MM.1S (cell line): ENCODE measurements at regions not wholly inside any gene's neighbourhood (a gene's known extent, or its start where the extent isn't known, plus 50 kb on each side); places are given as distances from the start of the nearest gene placed in this dataset.
"Not testable (repeated sequence)": the region's sequence is repeated elsewhere in the genome, so short reads cannot be mapped to it uniquely, and the experiment has no call there.

Source experiments
- DNase-seq: peaks from one replicate; pipeline ENCODE4 v3.0.0-alpha.2; 2015
- H2AFZ ChIP-seq: fragments of 300-600 bp; sonication (generic); 2 replicates; pipeline ENCODE4 v1.6.0; 2016; ENCODE audit warnings: antibody characterized with exemption, low read length
- H3F3A ChIP-seq: fragments of 300-600 bp; sonication (generic); 2 replicates; pipeline ENCODE4 v1.6.1; 2016; ENCODE audit warnings: mild to moderate bottlenecking, antibody characterized with exemption, low read length, moderate library complexity, mixed read lengths; ENCODE audit not compliant: insufficient read depth
- H3K27ac ChIP-seq: fragments of 300-600 bp; sonication (generic); 2 replicates; pipeline ENCODE4 v1.5.1; 2016; ENCODE audit warnings: mild to moderate bottlenecking, low read length
- H3K27me3 ChIP-seq: fragments of 300-600 bp; sonication (generic); replicated peaks from 2 replicates; pipeline ENCODE4 v1.6.0; 2016; ENCODE audit warnings: low read length; ENCODE audit not compliant: insufficient read depth
- H3K36me3 ChIP-seq: fragments of 300-600 bp; sonication (generic); replicated peaks from 2 replicates; pipeline ENCODE4 v1.6.1; 2016; ENCODE audit warnings: mild to moderate bottlenecking, low read length, mixed read lengths; ENCODE audit not compliant: insufficient read depth
- H3K4me1 ChIP-seq: fragments of 300-600 bp; sonication (generic); 2 replicates; pipeline ENCODE4 v1.6.1; 2016; ENCODE audit warnings: low read length, mixed read lengths
- H3K4me2 ChIP-seq: fragments of 300-600 bp; sonication (generic); 2 replicates; pipeline ENCODE4 v1.6.0; 2016; ENCODE audit warnings: low read depth, low read length
- H3K4me3 ChIP-seq: fragments of 300-600 bp; sonication (generic); 2 replicates; pipeline ENCODE4 v1.5.1; 2016; ENCODE audit warnings: low read length, mixed read lengths
- H3K79me2 ChIP-seq: fragments of 300-600 bp; sonication (generic); 2 replicates; pipeline ENCODE4 v1.6.1; 2016; ENCODE audit warnings: mixed run types, low read length, mixed read lengths
- H3K9ac ChIP-seq: fragments of 300-600 bp; sonication (generic); 2 replicates; pipeline ENCODE4 v1.6.1; 2016; ENCODE audit warnings: low read length, mixed read lengths
- H3K9me2 ChIP-seq: fragments of 300-600 bp; sonication (generic); replicated peaks from 2 replicates; pipeline ENCODE4 v1.6.1; 2016; ENCODE audit warnings: mild to moderate bottlenecking, low read length, mixed read lengths; ENCODE audit not compliant: insufficient read depth
- H3K9me3 ChIP-seq: fragments of 300-600 bp; sonication (generic); replicated peaks from 2 replicates; pipeline ENCODE4 v1.6.1; 2016; ENCODE audit warnings: mild to moderate bottlenecking, low read length, mixed read lengths; ENCODE audit not compliant: insufficient read depth
- H4K20me1 ChIP-seq: fragments of 300-600 bp; sonication (generic); 2 replicates; pipeline ENCODE4 v1.6.1; 2016; ENCODE audit warnings: mild to moderate bottlenecking, low read length, moderate library complexity, mixed read lengths; ENCODE audit not compliant: insufficient read depth
- CTCF ChIP-seq: fragments of 300-600 bp; sonication (generic); IDR thresholded peaks from 2 replicates; pipeline ENCODE4 v1.5.1; 2016; ENCODE audit warnings: antibody characterized with exemption, low read length, mixed read lengths
- EZH2 ChIP-seq: fragments of 300-600 bp; sonication (generic); optimal IDR thresholded peaks from 2 replicates; pipeline ENCODE3; 2017; ENCODE audit warnings: low read depth, mild to moderate bottlenecking, antibody characterized with exemption, low read length, mixed read lengths
- EZH2phosphoT487 ChIP-seq: fragments of 300-600 bp; sonication (generic); IDR thresholded peaks from 2 replicates; pipeline ENCODE4 v1.6.1; 2018; ENCODE audit warnings: antibody characterized with exemption, low read length

- no peaks in the 10 kb centered on the region for H3K9me2 ChIP-seq
- TF ChIP-seq EZH2: no peak
- TF ChIP-seq EZH2phosphoT487: no peak
- TF ChIP-seq CTCF: no peak
- no peak overlapping the region for H2AFZ ChIP-seq
- H3K4me2 ChIP-seq: no peak overlapping the region
- H3K36me3 ChIP-seq: no peaks in the 10 kb centered on the region
- H3K4me1 ChIP-seq: peaks cover 5% of the 10 kb centered on the region
- no peaks in the 10 kb centered on the region for H3F3A ChIP-seq
- no peaks in the 10 kb centered on the region for H3K27me3 ChIP-seq
- no peak overlapping the region for H3K9ac ChIP-seq
- no peaks in the 10 kb centered on the region for H4K20me1 ChIP-seq
- H3K27ac ChIP-seq: no peak overlapping the region
- no peak overlapping the region for H3K4me3 ChIP-seq
- H3K79me2 ChIP-seq: no peaks in the 10 kb centered on the region
- DNase-seq: no peak
- no peaks in the 10 kb centered on the region for H3K9me3 ChIP-seq
These were observed 78.7 kb downstream of the MAGED4 start for GRCh38 chrX:52263417-52263816.

- DNase-seq: no peak
- no peak for TF ChIP-seq CTCF
- TF ChIP-seq EZH2: no peak
- no peak for TF ChIP-seq EZH2phosphoT487
- no peak overlapping the region for H2AFZ ChIP-seq
- no peak overlapping the region for H3K9ac ChIP-seq
- no peak overlapping the region for H3K4me3 ChIP-seq
- H3K4me2 ChIP-seq: no peak overlapping the region
- H3K27ac ChIP-seq: no peak overlapping the region
- no peaks in the 10 kb centered on the region for H3K9me2 ChIP-seq
- H4K20me1 ChIP-seq: no peaks in the 10 kb centered on the region
- H3K36me3 ChIP-seq: no peaks in the 10 kb centered on the region
- H3K9me3 ChIP-seq: no peaks in the 10 kb centered on the region
- no peaks in the 10 kb centered on the region for H3K79me2 ChIP-seq
- H3F3A ChIP-seq: no peaks in the 10 kb centered on the region
- no peaks in the 10 kb centered on the region for H3K4me1 ChIP-seq
- no peaks in the 10 kb centered on the region for H3K27me3 ChIP-seq
These were observed 81.0 kb downstream of the MAGED4 start for GRCh38 chrX:52265713-52266112.

GRCh38 chrX:52268502-52268901, 83.8 kb downstream of the MAGED4 start:
- not testable (repeated sequence) for H3K9me3 ChIP-seq, H3K9ac ChIP-seq

GRCh38 chrX:52270453-52271116, 85.9 kb downstream of the MAGED4 start:
- Histone ChIP-seq H3K79me2 (no peaks in the 10 kb centered on the region), H3K9ac (no peak overlapping the region), H3K4me3 (no peak overlapping the region), H3K4me1 (no peaks in the 10 kb centered on the region; the same call in 1 of the 2 replicates), H3F3A (no peaks in the 10 kb centered on the region), H3K27ac (no peak overlapping the region), H2AFZ (no peak overlapping the region), H4K20me1 (no peaks in the 10 kb centered on the region), H3K27me3 (no peaks in the 10 kb centered on the region), H3K9me3 (no peaks in the 10 kb centered on the region), H3K4me2 (no peak overlapping the region), H3K36me3 (no peaks in the 10 kb centered on the region), H3K9me2 (no peaks in the 10 kb centered on the region)
- DNase-seq: no peak
- TF ChIP-seq EZH2: no peak
- no peak for TF ChIP-seq EZH2phosphoT487
- no peak for TF ChIP-seq CTCF

More at GRCh38 chrX:52268502-52268901, 83.8 kb downstream of the MAGED4 start:
- H3K79me2 ChIP-seq, H4K20me1 ChIP-seq, H3K27me3 ChIP-seq, H3K36me3 ChIP-seq, H3K4me1 ChIP-seq, H2AFZ ChIP-seq, H3K9me2 ChIP-seq, H3K4me3 ChIP-seq, H3K27ac ChIP-seq, H3F3A ChIP-seq, H3K4me2 ChIP-seq, DNase-seq: not testable (repeated sequence)
